NCI-H128 (cell line): ENCODE measurements at regions not wholly inside any gene's neighbourhood (a gene's known extent, or its start where the extent isn't known, plus 50 kb on each side); places are given as distances from the start of the nearest gene placed in this dataset.

Source experiments
- DNase-seq: peaks from one replicate; lab custom pipeline; 2025; ENCODE audit not compliant: unreplicated experiment; lab: John Stamatoyannopoulos, UW

- no peak for DNase-seq
Measured at GRCh38 chr6:113277111-113277510, 580.0 kb upstream of the MARCKS start.

- no peak for DNase-seq
Measured at GRCh38 chr6:113281014-113281413, 576.1 kb upstream of the MARCKS start.

- DNase-seq = no peak
Measured at GRCh38 chr6:113281431-113281830, 575.7 kb upstream of the MARCKS start.

- DNase-seq = no peak
Measured at GRCh38 chr6:113287396-113287795, 569.7 kb upstream of the MARCKS start.

GRCh38 chr6:113288409-113288808, 568.7 kb upstream of the MARCKS start:
- no peak for DNase-seq

GRCh38 chr6:113289166-113289565, 568.0 kb upstream of the MARCKS start:
- peak; percentile 70 for DNase-seq

- no peak for DNase-seq
Measured at GRCh38 chr6:113290684-113291083, 566.5 kb upstream of the MARCKS start.

- DNase-seq = no peak
Measured at GRCh38 chr6:113291751-113292445, 565.2 kb upstream of the MARCKS start.

- DNase-seq = no peak
Measured at GRCh38 chr6:113292646-113293422, 564.3 kb upstream of the MARCKS start.

- DNase-seq = no peak
Measured at GRCh38 chr6:113293423-113293740, 563.8 kb upstream of the MARCKS start.

GRCh38 chr6:113299531-113299930, 557.6 kb upstream of the MARCKS start:
- no peak for DNase-seq

GRCh38 chr6:113301651-113302050, 555.5 kb upstream of the MARCKS start:
- DNase-seq = no peak

GRCh38 chr6:113304116-113304515, 553.0 kb upstream of the MARCKS start:
- no peak for DNase-seq

GRCh38 chr6:113306552-113307145, 550.5 kb upstream of the MARCKS start:
- DNase-seq = no peak

GRCh38 chr6:113308266-113308665, 548.9 kb upstream of the MARCKS start:
- DNase-seq = no peak

- DNase-seq = no peak
Measured at GRCh38 chr6:113313841-113314240, 543.3 kb upstream of the MARCKS start.

- no peak for DNase-seq
Measured at GRCh38 chr6:113315165-113315564, 542.0 kb upstream of the MARCKS start.

- no peak for DNase-seq
Measured at GRCh38 chr6:113315879-113316278, 541.3 kb upstream of the MARCKS start.

- no peak for DNase-seq
Measured at GRCh38 chr6:113317442-113317841, 539.7 kb upstream of the MARCKS start.

- peak; percentile 27 for DNase-seq
Measured at GRCh38 chr6:113317891-113318574, 539.1 kb upstream of the MARCKS start.

- DNase-seq = peak; percentile 80
Measured at GRCh38 chr6:113318575-113318917, 538.6 kb upstream of the MARCKS start.

- DNase-seq = no peak
Measured at GRCh38 chr6:113320653-113321052, 536.5 kb upstream of the MARCKS start.
